GM21576 (cell line): ENCODE measurements at regions not wholly inside any gene's neighbourhood (a gene's known extent, or its start where the extent isn't known, plus 50 kb on each side); places are given as distances from the start of the nearest gene placed in this dataset.

Experiments used
- ATAC-seq: cut with Tn5 transposase; IDR thresholded peaks from one replicate; pipeline ENCODE4 v1.9.1; 2021; ENCODE audit warnings: mild to moderate bottlenecking, moderate library complexity; ENCODE audit not compliant: unreplicated experiment

DNA sequence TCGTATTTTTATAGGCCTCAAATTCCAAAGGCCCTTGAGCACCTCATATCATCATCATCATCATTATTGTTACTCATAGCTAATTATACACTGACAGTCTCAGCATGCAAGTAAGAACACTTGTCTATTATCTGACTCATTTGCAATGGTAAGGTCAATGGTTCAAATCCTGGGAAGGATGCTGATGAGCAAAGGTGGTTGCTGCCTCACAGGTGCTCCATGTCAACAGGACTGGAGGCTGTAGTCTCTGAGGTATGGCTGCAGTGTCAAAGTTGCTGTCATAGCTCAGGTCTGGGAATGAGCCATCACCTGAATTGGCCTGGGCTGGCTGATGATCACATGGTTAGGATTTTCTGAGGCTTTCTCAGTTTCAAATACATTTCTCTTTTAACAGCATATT is 379.3 kb downstream of the BCL11A start:
- no peak for ATAC-seq

DNA sequence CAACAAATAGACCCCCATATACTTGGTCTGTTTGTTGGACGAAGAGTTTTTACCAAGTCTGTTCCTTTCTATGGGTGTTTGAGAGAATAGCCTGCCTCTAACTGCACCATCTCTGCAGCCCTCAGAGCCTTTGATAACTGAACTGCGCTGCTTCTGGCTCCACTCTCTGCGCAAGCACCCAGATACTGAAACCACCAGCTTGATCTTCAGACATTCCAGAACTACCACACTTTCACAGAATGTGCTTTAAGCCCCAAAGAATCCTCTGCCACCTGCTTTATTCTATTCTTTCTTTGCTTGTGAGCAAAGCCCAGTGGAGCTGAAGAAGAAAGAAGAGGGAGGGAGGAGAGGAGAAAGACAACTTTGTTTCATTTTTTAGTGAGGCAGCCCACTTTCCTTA is 380.7 kb downstream of the BCL11A start:
- no peak for ATAC-seq

DNA sequence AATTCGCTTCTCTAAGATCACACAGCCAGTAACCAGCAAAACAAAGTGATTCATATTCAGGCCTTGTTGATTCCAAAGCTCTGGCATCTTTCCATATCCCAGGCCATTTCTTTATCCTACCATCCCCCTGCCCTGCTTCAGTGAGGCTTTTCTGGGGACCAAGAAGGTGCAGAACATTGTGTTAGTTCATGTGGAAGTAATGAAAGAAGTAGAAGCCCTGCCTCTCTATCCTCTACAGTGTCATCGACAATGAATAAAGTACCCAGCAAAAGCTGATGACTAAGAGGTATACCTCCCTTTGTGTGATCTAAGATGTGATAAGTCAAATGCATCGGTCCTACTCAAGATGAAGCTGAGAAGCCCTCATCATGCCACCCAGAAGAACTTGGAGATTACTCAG is 383.2 kb downstream of the BCL11A start:
- ATAC-seq = no peak

DNA sequence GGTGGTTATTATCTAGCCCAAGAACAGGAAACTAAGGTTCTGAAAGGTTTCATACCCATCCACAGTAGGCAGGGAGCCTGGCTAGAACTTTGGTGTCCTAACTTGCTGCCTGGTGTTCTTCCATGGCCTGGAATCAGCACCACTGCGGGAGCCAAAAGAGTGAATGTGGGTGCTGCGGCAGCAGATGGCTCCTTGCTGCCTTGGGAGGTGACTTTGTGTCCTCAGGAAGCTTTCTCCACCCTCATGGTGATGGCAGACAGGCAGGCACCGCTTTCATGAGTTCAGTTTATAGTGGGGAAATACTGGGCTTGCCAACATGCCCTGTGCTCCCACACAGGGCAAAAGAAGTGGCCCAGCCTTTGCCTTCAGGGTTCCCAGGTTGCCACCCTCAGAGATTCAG is 385.2 kb downstream of the BCL11A start:
- no peak for ATAC-seq

DNA sequence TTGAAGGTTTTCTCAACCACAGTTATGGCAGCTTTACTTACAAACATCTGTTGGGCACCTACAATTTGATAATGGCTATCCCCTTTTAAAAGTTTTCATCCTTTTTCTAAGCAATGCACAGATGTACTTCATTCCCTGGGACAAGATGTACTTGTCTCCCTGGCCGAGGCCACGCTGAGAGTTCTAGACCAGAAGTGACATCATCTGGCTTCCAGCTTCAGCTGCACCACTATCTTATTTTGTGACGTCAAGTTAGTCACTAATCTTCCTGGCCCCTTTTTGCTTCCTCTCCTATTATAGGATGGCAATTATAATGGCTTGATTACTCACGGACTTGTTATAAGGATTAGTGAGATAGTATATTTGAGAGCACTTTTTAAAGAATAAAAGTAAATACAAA is 386.4 kb downstream of the BCL11A start:
- no peak for ATAC-seq

DNA sequence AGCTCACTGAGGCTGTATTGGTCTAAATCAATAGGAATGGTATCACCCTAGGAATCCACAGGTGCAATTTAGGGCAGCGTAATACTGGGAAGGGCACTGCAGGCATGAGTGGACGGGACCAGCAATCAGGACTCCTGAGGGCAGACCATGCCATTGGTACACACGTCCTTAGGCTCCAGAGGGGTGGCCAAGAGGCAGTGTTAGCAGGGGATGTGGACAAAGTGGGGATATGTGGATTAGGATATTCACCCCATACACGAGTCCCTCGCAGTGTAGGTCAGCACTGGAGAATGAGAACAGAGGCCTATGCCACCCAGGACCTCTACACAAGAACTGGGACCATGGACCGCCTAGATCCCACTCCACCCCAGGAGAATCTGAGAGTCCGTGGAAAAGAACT is 389.8 kb downstream of the BCL11A start:
- ATAC-seq = no peak

DNA sequence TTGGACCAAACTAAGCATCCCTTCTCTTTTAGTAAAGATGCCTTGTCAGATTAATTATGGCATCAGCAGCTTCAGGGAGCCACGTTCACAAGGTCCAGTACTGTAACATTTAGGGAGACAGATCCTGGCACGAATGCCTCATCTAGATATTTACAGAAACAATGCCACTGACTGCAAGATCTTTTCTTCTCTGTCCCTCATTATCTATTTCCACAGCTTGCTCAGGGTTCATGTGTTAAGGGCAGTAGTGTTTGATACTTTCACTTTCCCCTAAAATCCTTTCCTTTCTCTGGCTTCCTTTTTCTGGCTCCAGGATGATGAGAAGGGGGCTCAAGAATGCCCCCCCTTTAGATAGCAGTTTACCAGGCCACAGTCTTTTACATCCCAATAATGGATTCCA is 393.9 kb downstream of the BCL11A start:
- ATAC-seq = no peak

DNA sequence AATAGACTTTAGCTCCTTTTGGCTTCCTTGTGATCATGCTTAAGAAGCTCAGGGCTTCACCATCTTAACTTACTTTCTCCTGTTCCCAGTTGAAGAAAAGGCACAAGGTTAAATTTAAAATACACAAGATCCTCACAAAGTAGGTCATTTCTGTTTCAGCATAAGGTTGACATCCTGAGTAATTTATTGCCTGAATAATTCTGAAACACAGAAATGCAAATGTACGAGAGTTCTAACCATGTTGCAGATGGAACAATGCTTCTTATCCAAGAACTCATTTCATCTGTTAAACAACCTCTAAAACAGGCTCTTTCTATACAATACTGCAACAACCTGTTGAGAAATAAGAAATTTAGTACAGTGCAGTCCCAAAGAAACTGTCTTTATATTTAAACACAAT is 395.2 kb downstream of the BCL11A start:
- peak; percentile 57 for ATAC-seq

DNA sequence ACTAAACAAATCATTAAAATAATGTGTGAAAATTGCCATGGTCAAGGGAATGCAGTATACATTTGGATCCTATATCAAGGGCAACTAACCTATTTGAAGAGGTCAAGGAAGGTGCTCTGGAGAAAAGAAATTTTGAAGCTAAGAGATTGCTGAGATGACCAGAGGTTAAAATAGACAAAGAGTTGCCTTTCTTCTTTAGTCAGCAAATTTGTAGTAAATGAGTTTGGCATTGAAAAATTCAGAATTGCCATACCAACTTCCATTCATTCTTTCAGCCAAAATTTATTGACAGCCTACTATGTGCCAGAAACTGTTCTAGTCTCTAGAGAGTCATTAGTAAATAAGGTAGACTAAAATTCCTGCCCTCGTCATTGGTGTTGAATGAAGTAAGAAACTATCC is 396.2 kb downstream of the BCL11A start:
- no peak for ATAC-seq

DNA sequence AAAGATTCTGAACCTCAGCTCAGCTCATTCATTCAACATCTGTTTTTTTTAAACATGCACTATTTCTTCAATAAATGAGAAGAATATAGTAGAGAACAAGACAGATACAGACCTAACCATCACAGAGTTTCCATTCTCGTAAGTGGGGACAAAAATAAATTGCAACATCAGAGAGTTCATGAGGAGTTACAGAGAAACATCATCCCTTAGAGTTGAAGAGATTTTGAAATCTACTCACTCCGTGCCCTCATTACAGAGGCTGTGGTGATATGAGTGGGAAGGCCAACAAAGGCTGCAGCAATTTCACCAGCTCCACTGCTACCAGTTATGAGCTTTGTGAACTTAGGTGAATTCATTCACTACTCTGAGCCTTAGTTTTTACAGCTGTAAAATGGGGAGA is 399.3 kb downstream of the BCL11A start:
- no peak for ATAC-seq

DNA sequence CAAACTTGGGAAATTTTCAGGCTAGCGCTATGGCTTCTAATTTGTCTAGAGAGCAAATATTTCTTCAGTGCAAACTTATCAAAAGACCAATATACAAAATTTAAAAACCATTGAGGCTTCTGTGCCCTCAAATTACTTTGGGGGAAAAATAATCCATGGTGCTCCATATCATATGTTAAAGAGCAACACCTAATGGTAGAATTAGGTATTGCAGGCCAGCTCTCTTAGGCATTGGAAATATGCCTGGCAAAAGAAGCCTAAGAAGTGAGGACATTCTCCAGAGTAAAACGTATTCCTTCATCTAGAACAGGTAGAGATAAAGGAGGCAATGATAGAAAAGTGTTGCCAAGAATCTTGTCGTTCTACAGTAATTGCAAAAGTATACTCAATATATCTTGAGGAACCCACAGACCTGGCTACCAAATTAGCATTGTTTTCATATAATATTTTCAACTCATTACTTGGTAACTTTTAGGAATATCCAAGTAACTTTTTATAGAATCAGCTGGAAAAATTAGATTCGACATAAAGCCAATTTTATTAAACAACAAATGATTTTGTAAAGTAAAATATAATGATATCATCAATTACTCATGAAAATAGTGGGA is 401.1 kb downstream of the BCL11A start:
- no peak for ATAC-seq

DNA sequence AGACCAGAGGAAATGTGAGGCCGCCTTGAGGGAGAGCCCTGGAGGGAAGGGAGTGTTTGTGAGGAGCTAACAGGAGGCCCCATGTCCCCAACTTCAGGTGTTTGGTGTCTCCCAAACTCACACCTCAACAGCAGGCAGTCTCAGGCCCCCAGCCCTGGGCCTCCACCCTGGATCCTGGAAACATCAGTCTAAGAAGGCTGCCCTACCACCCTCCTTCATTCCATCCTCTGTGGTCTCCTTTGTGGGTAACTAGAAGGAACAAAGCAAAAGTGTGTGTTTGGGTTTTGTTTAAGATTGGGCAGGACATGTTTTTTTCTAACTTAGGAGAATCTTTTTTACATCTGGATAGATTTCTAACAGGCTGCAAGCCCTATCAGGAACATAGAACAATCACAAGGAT is 404.3 kb downstream of the BCL11A start:
- ATAC-seq = no peak

DNA sequence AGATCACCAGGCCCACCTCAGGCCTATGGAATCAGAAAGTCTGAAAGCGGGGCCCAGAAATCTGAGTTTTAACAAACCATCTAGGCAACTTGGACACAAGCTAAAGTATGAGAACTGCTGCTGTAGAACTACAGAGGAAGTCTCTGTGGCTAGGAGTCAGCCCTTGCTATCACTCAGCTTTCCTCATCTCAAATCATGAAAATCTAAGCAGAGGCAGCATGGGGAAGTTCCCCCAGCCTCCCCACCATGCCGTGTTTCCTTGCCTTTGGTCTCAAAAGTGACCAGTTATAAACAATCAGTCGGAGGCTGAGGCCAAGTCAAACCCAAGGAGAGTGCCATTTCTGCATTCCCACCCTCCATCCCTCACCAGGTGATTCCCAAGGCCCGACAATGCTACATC is 404.7 kb downstream of the BCL11A start:
- no peak for ATAC-seq

DNA sequence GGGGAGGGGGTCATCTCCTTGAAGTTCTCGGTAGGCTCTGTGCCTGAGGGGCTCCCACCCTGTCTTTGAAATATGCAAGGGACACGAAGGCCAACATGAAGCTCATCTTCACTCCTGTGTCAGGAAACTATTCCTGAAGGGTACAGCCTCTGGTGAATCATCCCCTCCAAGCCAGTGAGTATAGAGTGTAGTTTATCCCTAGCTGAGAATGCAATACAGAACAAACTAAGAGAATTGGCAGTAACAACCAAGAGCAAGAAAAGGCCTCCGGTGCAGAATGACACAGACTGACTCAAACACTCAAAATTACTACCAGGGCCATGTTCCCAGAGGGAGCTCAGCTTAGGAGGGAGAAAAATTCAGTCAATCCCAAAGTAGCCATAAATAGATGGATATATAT is 413.3 kb downstream of the BCL11A start:
- no peak for ATAC-seq

DNA sequence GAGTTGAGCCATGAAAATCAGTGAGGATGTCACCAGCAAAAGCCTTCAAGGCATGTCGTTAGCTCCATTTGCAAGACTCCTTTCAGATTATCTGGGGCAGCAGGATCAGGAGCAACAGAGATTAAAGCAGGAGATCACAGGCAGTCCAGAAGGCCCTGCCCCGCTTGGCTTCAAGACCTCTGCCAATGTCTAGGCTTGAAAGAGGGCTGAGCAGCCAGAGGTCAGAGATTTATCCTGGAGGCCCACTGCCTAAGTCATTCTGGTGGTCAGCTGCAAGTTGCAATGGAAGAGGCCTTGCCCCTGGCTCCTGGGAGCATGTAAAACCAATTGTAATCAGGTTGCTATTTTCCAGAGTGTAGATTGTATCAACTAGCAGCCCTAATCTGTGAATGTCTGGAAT is 416.5 kb downstream of the BCL11A start:
- no peak for ATAC-seq

DNA sequence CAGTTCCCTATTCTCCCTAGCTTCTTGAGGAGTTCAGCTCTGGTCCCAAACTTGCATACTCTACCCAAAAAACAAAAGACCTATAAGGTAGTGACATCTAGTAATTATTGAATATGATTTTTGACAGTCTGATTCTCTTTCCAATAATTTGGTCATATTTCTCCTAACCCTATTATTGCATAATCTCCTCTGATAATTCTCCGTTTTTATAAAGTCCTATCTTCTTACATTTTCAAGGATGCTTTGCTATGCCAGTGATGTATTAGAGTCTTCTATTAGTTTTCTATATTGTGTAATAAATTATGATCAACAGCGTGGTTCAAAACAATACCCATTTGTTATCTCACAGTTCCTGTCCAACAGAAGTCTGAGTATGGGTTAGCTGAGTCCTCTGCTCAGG is 426.3 kb downstream of the BCL11A start:
- no peak for ATAC-seq

DNA sequence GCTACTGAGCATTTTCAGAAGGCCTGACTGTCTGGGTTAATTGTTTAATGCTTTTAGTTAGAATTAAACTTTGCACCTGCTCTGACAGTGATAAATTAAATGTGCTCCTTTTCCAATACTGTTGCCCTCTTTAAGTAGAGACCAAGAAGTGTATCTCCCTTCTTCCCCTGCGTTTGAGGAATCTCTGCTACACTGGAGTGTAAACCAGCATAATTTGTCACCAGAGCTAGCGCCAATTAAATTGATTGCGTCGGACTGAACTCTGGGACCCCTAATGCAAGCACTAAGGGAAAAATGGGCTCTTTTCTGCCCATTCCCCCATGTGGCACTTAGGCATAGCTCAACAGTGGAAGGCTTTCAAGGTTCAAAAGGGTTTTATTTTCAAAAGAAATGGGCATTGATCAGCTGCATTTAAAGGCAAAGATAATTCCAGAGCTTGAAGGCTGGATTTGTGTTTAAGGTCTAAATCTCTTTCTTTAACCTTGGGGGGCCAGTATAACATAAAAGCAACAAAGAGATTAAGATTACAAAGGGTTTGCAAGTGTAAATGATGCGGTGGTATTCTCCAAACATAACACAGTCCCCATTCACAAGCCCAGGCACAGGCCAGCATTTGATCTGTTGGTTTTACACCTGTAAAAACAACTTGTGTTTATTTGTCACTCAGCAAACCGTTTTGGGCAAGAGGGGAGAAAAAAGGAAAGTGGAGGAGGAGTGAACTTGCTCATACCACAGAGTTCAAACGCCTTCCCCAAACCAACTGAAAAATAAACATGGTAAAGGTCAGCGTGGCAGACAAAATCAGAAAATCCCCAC is 427.6 kb downstream of the BCL11A start:
- no peak for ATAC-seq

DNA sequence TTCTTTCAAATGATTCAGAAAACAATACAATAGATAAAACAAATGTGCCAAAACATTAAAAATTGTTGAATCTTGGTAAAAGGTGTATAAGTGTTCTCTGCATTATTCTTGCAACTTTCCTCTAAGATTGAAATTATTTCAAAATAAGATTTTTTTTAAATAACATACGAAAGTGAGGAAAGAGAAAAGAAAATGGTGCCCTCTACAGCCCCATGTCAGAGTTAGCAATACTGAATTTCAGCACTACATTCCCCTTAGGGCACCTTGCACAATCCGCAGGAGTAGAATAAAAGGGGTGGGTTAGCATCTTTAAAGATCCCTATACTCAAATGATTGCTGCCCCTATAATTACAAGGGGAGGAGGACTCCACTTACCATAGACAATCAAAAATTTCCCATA is 433.7 kb downstream of the BCL11A start:
- ATAC-seq = no peak

DNA sequence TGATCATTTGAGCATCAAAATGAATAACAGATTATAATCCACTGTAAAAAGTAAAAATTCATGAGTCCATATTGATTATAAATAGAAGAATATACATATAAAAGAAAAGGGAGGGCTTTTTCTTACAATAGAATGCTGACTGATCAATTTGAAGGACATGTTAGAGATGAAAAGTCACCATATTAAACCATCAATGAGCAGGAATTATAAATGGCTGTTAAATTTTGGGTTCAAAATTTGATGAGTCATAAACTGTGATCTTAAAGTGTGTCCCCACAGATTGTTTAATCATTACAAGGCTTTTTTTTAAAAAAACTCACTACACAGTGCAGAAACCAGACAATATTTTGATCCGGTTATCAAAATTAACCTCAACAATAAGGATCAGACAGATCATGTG is 434.5 kb downstream of the BCL11A start:
- no peak for ATAC-seq

DNA sequence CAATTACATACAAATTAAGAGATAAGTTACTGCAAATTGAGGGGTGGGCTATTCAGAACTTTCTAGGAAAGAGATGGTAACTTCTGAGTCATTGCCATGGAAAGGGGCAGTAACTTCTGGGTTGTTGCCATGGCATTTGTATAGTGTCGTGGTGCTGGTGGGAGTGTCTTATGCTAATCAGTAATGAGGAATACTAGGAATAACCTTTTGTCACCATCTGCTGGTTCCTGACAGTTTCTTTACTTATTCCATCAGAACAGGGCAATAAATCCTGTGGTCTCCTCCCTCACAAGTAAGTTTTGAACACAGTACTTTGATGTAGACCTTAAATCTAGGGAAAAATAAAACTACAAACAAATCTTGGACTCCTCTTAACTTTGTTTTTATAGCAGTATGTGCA is 435.4 kb downstream of the BCL11A start:
- no peak for ATAC-seq

DNA sequence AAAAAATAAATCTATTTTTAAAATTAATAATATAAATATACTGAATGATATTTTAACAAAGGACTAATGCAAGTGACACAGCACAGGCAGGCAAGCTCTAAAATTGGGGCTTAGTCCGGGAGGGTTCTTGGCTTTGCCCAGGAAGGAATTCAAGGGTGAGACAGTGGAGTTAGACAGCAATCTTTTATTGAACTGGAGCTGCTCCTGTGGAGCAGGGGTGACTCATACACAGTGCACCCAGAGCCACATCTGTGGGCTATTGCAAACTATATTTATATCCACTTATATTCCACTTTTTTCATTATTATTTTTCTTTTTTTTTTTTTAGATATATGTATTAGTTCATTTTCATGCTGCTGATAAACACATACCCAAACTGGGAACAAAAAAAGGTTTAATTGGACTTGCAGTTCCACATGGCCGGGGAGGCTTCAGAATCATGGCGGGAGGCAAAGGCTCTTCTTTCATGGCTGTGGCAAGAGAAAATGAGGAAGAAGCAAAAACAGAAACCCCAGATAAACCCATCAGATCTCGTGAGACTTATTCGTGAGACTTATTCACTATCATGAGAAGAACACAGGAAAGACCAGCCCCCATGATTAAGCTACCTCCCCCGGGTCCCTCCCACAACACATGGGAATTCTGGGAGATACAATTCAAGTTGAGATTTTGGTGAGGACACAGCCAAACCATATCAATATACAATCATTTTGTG is 437.1 kb downstream of the BCL11A start:
- ATAC-seq = no peak

DNA sequence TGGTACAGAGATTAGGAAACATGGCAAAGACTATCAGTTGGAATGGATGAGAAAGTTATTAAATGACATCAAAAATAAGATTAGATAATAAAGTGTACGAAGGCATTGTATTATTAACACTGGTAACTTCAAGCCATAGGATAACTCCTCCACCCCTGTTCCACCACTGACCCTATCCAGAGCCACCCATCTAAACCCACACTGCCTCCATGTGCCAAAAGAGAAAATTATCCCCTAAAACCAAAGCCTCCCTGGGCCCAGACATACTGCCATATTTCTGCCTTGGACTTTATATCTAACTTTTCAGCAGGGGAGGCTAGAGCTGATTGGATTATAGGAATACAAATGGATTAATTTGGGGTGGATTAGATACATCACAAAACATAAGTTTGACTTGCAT is 443.7 kb downstream of the BCL11A start:
- ATAC-seq = no peak
